Motor neuron (in vitro differentiated cells): ENCODE measurements at regions not wholly inside any gene's neighbourhood (a gene's known extent, or its start where the extent isn't known, plus 50 kb on each side); places are given as distances from the start of the nearest gene placed in this dataset.

Experiments
- ATAC-seq, 8 experiments: fragments of 200-7000 bp; cut with Tn5 transposase; replicated peaks in 6 of 8; 2 replicates each; pipeline ENCODE4 v1.8.0; 2021; ENCODE audit warnings: mild to moderate bottlenecking in 8 of 8, moderate library complexity in 8 of 8
- H3K27ac ChIP-seq, 2 donors: fragments of 250-450 bp; sonication (Bioruptor Pico); 2 replicates each; pipeline ENCODE4 v1.9.0; 2021; ENCODE audit warnings: antibody characterized with exemption in 2 of 2, mild to moderate bottlenecking in 2 of 2, moderate library complexity in 1 of 2
- H3K4me1 ChIP-seq, 2 donors: fragments of 250-450 bp; sonication (Bioruptor Pico); replicated peaks in 1 of 2; 2 replicates each; pipeline ENCODE4 v1.6.1; 2021; ENCODE audit warnings: antibody characterized with exemption in 2 of 2, mild to moderate bottlenecking in 2 of 2, moderate library complexity in 1 of 2
- H3K4me3 ChIP-seq, 5 donors: fragments of 250-450 bp; sonication (Bioruptor Pico); 2 replicates each; pipeline ENCODE4 v1.9.0; 2021; ENCODE audit warnings: antibody characterized with exemption in 5 of 5, mild to moderate bottlenecking in 5 of 5, moderate library complexity in 4 of 5
- WGBS, 10 experiments: fragments of 450-650 bp; shearing (Covaris generic); methylation state at CpG; one replicate each; pipeline ENCODE4 v1.0.0; 2022; 5-methylcytosine and 5-hydroxymethylcytosine counted together
- in situ Hi-C, 9 experiments: fragments of 400-800 bp; cut with MboI; loops; one replicate each; pipeline ENCODE4 v1.15.0; 2021; ENCODE audit warnings: low sequenced_read_pairs in 9 of 9, low pct_unique_long_range_greater_than_20kb in 2 of 9; ENCODE audit not compliant: unreplicated experiment in 9 of 9

DNA sequence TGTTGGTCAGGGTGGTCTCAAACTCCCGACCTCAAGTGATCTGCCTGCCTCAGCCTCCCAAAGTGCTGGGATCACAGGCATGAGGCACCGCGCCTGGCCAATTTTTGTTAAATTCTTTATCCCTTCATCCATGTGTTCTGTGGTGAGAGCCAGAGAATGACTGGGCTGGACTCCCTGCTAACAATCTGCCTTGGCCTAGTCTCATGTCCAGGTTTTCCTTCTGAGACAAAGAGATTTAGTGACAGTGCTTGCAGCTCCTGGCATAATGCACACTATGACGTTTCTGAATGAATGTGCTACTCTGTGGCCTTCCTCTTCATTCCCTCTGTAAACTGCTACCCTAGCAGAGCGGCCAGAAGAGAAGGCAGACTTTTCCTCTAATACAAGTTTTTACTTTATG lies 79.3 kb downstream of the FOXD1 start:
- Histone ChIP-seq H3K4me1 (peaks cover 0 to 13% of the 10 kb centered on the region in 2 donors), H3K4me3 (no peak overlapping the region), H3K27ac (no peak overlapping the region)
- no peak for ATAC-seq
- 73 to 100% (median 86%) methylated on average over 1 to 3 of the region's 5 CpGs; no CpG with 5 or more reads in 2 of the 10 experiments for WGBS, 10 experiments
- in situ Hi-C loops = no loop called here

DNA sequence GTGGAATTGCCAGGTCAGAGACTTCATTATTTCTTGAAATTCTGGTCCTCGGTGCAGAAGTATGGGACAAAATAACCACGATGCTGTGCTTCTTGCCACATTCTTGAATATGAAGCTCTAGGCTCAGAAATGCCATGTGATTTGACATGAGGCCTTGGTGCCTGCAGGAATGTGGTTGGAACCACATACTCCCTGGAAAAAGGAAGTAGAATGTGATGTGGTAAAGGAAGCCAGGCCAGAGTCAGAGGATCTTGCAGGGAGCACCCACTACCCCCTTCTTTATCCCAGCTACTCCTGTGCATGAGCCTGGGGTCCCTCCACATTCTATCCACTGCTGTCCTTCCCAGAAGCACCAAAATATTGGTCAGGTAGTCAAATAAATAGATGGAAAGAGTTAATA lies 80.9 kb downstream of the FOXD1 start:
- in situ Hi-C loops = no loop called here
- no peak for ATAC-seq
- WGBS, 10 experiments = 76 to 100% (median 83%) methylated on average over 1 to 2 of the region's 2 CpGs; no CpG with 5 or more reads in 4 of the 10 experiments

DNA sequence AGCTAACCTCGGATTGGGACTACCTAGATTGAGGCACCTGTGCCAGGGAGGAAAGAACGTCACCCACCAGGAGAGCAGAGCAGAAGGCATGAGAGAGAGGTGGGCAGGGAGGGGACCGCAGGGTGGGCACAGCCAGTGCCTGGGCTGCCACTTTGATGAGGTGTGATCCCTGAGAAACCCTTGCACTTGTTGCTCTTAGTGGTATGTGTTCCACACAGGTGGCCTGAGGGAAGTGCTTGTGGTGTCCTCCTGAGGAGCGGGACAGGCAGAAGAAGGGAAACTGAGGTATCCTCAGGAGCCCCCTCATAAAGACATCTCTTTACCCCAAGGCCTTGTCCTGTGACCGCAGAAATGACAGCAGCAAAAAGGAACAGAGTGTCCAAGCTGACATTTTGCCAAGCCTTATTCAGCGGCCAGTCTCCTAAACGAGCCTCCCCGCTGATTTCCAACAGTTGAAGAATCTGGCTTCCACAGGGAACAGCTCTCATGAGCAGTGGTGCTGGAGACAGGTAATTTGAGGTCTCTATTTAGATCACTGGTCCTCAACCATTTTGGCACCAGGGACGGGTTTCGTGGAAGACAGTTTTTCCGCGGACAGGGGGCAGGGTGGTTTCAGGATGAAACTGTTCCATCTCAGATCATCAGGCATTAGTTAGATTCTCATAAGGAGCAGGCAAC lies 82.4 kb downstream of the FOXD1 start:
- Histone ChIP-seq H3K27ac (peak overlapping the region in 1 of 2 donors; percentile 43), H3K4me3 (no peak overlapping the region), H3K4me1 (peaks cover 0 to 16% of the 10 kb centered on the region in 2 donors)
- 20 to 100% (median 86%) methylated on average over 1 to 9 of the region's 12 CpGs for WGBS, 10 experiments
- in situ Hi-C loops = no loop called here
- peak in 1 of 8 experiments; percentile 1 for ATAC-seq

More for the DNA sequence above, 80.9 kb downstream of the FOXD1 start:
- H3K4me1 ChIP-seq = peaks cover 0 to 16% of the 10 kb centered on the region in 2 donors
- H3K27ac ChIP-seq = no peak overlapping the region
- no peak overlapping the region for H3K4me3 ChIP-seq

DNA sequence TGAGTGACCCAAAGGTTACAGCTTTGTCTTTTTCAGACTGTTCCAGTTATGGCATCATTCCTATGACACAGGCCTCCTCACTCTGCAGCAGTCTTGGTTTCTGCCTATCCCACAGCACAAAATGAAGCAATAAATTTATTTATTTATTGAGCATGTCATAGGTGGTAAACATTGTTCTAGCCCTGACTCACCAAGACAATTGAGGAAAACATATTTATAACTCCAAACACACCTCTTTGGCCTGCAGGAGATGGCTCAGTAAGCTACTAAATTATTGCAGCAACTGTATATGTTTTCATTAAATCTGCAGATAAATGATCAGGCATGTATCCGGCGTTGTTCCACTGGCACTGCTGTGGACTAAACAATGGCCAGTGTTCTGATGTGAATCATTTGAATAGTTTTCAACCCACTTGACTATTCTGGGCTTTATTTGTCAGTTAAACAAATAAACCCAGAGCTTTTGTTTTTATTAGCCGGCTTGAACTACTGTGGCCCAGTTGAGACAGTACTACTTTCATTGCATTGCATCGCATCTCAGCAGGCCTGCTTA lies 83.2 kb downstream of the FOXD1 start:
- peak in 5 of 8 experiments; percentile 58 to 84 (median 76) for ATAC-seq
- in situ Hi-C loops = no loop called here
- Histone ChIP-seq H3K27ac (no peak overlapping the region), H3K4me1 (peaks cover 0 to 16% of the 10 kb centered on the region in 2 donors), H3K4me3 (no peak overlapping the region)
- 0 to 73% (median 59%) methylated on average over 1 to 4 of the region's 4 CpGs; no CpG with 5 or more reads in 1 of the 10 experiments for WGBS, 10 experiments

DNA sequence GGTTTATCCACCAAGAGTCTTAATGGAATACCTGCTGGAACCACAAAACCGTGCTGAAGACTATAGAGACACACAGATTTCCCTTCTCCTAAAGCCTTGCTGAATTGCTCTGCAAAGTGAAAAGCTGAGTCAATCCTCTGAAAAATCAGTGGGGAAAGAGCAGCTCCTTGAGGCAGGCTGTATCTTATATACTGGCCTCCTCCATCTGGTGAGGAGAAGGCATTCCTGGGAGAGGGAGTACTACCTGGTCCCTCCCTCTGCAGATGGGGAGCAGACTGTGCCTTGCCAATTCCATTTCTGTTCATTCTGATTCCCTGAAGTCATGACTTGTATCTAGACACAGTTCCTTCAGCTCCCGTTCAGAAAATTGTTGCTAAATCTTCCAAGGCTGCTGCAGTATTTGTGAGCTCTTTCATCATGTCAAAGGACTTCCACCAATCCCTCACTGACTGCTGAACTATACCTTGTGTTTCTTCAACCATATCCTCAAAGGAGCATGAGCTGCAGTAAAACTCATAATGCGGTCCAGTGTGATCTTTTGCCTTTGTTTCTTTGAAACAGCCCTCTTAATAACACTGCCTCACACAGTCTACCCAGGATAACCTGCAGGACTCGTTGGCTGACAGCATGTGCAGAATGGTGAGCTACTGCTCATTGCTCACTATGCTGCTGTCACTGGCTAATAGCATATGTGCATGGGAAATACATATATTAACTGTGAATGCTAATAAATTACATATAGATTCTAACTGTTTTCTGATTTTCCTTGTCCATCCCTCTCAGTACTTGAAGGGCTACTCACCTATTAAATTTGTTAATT lies 84.5 kb downstream of the FOXD1 start:
- peak in 7 of 8 experiments; percentile 27 to 73 (median 44) for ATAC-seq
- H3K4me3 ChIP-seq = no peak overlapping the region
- in situ Hi-C loops = no loop called here
- 8 to 90% (median 60%) methylated on average over 1 to 3 of the region's 4 CpGs; no CpG with 5 or more reads in 4 of the 10 experiments for WGBS, 10 experiments
- peaks cover 0 to 16% of the 10 kb centered on the region in 2 donors for H3K4me1 ChIP-seq
- no peak overlapping the region for H3K27ac ChIP-seq

DNA sequence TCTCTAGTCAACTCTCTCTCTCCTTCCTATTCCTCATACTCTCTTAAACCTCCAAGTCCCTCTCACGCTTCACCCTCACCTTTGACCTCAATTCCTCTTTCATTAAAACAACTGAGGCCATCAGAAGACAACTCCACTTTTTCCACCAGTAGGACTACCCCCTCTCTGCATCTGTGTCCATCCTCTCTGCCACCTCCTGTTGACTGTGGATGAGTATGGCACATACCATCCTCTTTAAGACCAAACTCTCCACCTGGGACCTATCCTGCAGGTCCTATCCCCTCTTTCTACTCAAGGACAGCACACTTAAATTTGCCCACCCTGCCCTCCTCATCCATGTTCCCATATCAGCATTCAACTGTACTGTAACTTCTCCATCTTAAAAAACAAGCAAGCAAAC lies 89.2 kb downstream of the FOXD1 start:
- peaks cover 0 to 4% of the 10 kb centered on the region in 2 donors for H3K4me1 ChIP-seq
- no peak for ATAC-seq
- 80 to 100% (median 84%) methylated on average over 1 of the region's 1 CpG; no CpG with 5 or more reads in 6 of the 10 experiments for WGBS, 10 experiments
- no peak overlapping the region for H3K27ac ChIP-seq
- in situ Hi-C loops = no loop called here
- no peak overlapping the region for H3K4me3 ChIP-seq

DNA sequence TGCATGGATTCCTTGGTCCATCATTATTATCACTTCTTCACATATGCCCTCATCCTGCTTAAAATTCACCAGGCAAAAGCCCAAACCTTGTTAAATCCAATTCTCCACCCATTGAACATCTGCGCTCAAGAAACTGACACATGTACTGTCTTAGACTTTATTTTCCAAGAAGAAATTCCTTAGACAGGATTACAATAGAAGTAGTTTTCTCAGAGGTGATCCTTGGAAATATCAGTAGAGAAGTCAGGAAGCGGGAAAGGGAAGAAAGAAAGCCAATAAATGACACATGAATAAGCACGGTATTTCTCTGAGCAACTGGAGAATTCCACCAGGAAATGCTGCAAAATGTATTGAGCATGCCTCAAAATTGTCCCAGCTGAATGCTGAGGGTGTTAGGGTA lies 90.2 kb downstream of the FOXD1 start:
- H3K4me3 ChIP-seq = no peak overlapping the region
- ATAC-seq = no peak
- H3K4me1 ChIP-seq = no peaks in the 10 kb centered on the region
- in situ Hi-C loops = no loop called here
- WGBS, 10 experiments = 52 to 100% (median 82%) methylated on average over 1 to 3 of the region's 3 CpGs; no CpG with 5 or more reads in 2 of the 10 experiments
- H3K27ac ChIP-seq = no peak overlapping the region

DNA sequence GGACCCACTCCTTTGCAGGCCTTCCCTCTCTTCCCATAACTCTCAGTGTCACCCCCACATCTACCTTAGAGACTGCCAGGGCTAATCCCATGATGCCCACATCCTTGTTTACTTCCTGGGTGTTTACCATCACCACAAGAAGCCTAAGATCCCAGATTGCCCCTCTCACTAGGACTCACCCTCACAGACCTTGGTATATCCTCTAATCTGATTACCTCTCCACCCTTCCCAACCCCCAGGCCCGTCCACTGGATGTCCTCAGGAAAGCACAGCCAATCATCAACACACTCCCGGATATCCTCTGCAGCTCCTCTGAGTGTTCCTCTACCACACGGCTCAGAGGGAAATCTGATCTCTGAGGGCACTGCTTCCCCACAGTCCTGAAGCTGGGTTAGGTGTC lies 91.0 kb downstream of the FOXD1 start:
- in situ Hi-C loops = no loop called here
- Histone ChIP-seq H3K27ac (no peak overlapping the region), H3K4me3 (no peak overlapping the region), H3K4me1 (no peaks in the 10 kb centered on the region)
- ATAC-seq = no peak
- 67 to 100% (median 94%) methylated on average over 1 to 3 of the region's 3 CpGs; no CpG with 5 or more reads in 4 of the 10 experiments for WGBS, 10 experiments

DNA sequence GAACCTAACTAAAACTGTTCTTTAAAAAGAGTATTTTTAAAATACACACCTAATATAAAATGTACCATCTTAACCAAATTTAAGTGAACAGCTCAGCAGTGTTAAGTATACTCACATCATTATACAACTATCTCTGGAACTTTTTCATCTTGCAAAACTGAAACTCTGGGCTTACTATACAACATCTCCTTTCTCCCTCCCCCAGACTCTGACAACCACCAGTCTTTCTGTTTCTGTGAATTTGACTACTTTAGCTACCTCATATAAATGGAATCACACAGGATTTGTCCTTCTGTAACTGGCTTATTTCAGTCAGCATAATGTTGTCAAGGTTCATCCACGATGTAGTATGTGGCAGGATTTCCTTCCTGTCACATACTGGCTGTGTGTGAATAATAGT lies 93.5 kb downstream of the FOXD1 start:
- H3K27ac ChIP-seq = no peak overlapping the region
- WGBS, 10 experiments = 25 to 100% (median 71%) methylated on average over 1 of the region's 1 CpG; no CpG with 5 or more reads in 3 of the 10 experiments
- ATAC-seq = no peak
- H3K4me3 ChIP-seq = no peak overlapping the region
- H3K4me1 ChIP-seq = no peaks in the 10 kb centered on the region
- in situ Hi-C loops = no loop called here

DNA sequence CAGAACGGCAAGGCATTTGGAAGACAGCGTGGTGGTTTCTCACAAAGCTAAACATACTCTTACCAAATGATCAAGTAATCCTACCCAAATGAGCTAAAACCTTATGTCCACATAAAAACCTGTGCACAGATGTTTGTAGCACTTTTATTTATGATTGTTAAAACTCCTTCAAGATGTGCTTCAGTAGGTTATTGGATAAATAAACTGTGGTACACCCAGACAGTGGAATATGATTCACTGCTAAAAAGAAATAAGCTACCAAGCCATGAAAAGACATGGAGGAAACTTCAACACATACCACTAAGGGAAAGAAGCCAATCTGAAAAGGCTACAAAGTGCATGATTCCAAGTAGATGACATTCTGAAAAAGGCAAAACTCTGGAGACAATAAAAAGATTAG lies 94.2 kb downstream of the FOXD1 start:
- in situ Hi-C loops = no loop called here
- no peak overlapping the region for H3K4me3 ChIP-seq
- no peak overlapping the region for H3K27ac ChIP-seq
- no peaks in the 10 kb centered on the region for H3K4me1 ChIP-seq
- no peak for ATAC-seq
- WGBS, 10 experiments = 53 to 100% (median 90%) methylated on average over 2 of the region's 2 CpGs; no CpG with 5 or more reads in 5 of the 10 experiments

DNA sequence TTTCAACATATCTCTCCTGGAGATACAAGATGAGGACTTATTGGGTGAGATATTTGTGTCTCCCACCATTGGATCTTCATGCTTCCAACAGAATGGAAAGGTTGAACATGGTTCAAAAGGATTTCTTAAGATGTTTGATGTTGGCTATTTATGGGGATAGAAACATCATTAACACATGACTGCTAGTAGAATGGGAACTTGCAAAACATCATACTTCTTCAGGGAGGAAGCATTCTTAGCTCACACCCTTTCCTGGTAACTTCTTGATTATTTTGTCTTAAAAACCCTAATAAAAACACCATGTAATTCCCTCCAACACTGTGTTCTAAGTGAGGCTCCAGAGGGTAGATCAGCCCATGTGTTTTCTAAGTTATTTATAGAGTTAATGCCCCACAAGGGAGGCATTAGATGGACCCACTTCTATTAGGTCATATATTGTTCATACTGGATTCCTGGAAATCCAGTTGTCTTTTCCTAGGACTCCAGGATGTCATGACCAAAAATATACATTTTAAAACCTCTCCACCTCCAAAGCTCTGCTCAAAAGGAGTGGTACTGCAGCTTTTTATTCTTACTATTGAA lies 95.8 kb downstream of the FOXD1 start:
- in situ Hi-C loops = no loop called here
- Histone ChIP-seq H3K4me1 (no peaks in the 10 kb centered on the region), H3K4me3 (no peak overlapping the region), H3K27ac (no peak overlapping the region)
- ATAC-seq = peak in 2 of 8 experiments; percentile 88 to 90

DNA sequence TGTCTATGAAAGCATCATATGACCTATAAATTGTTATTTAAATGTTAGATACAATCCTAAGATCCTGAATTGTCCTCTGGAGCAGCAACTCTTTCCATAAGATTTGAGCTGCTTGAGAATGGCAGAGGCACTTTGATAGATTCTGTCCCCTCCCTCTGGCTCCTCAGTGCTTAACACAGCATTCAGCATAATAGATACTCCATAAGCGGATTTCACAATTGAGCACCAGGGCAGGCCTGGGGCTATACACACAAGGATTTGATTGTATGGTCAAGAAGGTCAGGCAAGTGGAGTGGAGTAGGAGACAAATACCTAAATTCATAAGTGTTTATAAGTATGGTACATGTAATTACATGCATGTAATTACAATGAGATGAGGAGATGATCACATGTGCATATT lies 96.3 kb downstream of the FOXD1 start:
- no peak overlapping the region for H3K27ac ChIP-seq
- 71 to 100% (median 100%) methylated on average over 1 of the region's 1 CpG; no CpG with 5 or more reads in 4 of the 10 experiments for WGBS, 10 experiments
- no peak overlapping the region for H3K4me3 ChIP-seq
- H3K4me1 ChIP-seq = no peaks in the 10 kb centered on the region
- in situ Hi-C loops = no loop called here
- peak in 2 of 8 experiments; percentile 79 to 83 for ATAC-seq

DNA sequence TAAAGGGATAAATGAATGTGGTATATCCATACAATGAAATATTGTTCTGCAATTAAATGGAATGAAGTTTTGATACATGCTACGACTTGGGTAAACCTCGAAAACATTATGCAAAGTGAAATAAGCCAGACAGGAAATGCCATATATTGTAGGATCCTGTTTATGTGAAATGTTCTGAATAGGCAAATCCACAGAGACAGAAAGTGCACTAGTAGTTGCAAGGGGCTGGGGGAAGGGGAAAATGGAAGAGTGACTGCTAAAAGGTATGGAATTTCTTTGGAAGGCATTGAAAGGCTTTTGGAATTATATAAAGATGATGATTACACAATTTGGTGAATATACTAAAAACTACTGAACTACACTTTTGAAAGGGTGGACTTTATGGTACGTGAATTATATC lies 97.0 kb downstream of the FOXD1 start:
- in situ Hi-C loops = no loop called here
- H3K4me3 ChIP-seq = no peak overlapping the region
- ATAC-seq = no peak
- H3K4me1 ChIP-seq = no peaks in the 10 kb centered on the region
- H3K27ac ChIP-seq = no peak overlapping the region
- WGBS, 10 experiments = 13 to 79% (median 43%) methylated on average over 2 to 3 of the region's 3 CpGs
